Cardiac fibroblast (primary cell): ENCODE measurements at regions not wholly inside any gene's neighbourhood (a gene's known extent, or its start where the extent isn't known, plus 50 kb on each side); places are given as distances from the start of the nearest gene placed in this dataset.

Experiments
- DNase-seq, 2 donors: peaks; one replicate each; pipeline versions ENCODE4 v3.0.0 to v3.0.0-alpha.2; 2010; ENCODE audit warnings: low read depth in 2 of 2
- H3K4me3 ChIP-seq, 2 donors: replicated peaks in 1 of 2; 1 replicate in 1 of 2; 2 replicates in 1 of 2; pipeline ENCODE4 v1.5.1; 2011; ENCODE audit warnings: low read depth in 2 of 2, low read length in 2 of 2, mild to moderate bottlenecking in 2 of 2, moderate library complexity in 1 of 2
- CTCF ChIP-seq: IDR thresholded peaks from one replicate; pipeline ENCODE4 v1.5.1; 2011; ENCODE audit warnings: low read depth, mild to moderate bottlenecking, low read length, inconsistent platforms

- no peak for DNase-seq
- TF ChIP-seq CTCF = no peak
These were observed 373.1 kb downstream of the PPARGC1A start for GRCh38 chr4:23516716-23517115.

GRCh38 chr4:23504083-23504482 is 385.8 kb downstream of the PPARGC1A start:
- no peak for TF ChIP-seq CTCF
- H3K4me3 ChIP-seq = no peak overlapping the region
- no peak for DNase-seq

More at GRCh38 chr4:23516716-23517115, 373.1 kb downstream of the PPARGC1A start:
- H3K4me3 ChIP-seq = no peak overlapping the region

GRCh38 chr4:23500894-23501449 is 388.9 kb downstream of the PPARGC1A start:
- no peak overlapping the region for H3K4me3 ChIP-seq
- no peak for TF ChIP-seq CTCF
- no peak for DNase-seq

DNA sequence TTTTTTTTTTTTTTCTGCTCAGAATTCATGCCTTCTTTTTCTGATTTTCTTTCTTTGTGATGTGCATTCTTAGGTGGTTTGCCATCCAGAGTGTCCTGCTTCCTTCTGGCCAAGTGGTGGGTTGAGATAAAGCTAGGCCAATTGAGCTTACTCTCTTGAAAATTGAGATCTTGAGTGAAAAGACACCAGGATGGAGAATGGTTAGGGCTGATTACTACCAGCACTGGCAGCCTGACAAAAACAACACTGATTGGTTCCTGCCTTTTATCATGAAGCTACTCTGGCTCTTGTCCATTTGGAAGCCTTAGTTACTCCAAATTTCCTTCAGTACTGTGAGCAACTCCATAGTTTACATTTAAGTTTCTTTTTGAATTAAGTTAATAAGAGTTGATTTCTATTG is 404.0 kb downstream of the PPARGC1A start:
- H3K4me3 ChIP-seq = no peak overlapping the region
- no peak for TF ChIP-seq CTCF
- peak in 1 of 2 donors; percentile 75 for DNase-seq

- H3K4me3 ChIP-seq = no peak overlapping the region
- no peak for TF ChIP-seq CTCF
- DNase-seq = peak in 1 of 2 donors; percentile 16
These were observed 405.2 kb downstream of the PPARGC1A start for GRCh38 chr4:23484689-23485088.

- no peak overlapping the region for H3K4me3 ChIP-seq
- TF ChIP-seq CTCF = no peak
These were observed 406.4 kb downstream of the PPARGC1A start for GRCh38 chr4:23483320-23483960.

More at GRCh38 chr4:23483320-23483960, 406.4 kb downstream of the PPARGC1A start:
- peak in 1 of 2 donors; percentile 50 for DNase-seq
